HG02798 (cell line): ENCODE measurements at regions not wholly inside any gene's neighbourhood (a gene's known extent, or its start where the extent isn't known, plus 50 kb on each side); places are given as distances from the start of the nearest gene placed in this dataset.
A peak's percentile ranks its signal among the peaks of the same experiment; 100 is the strongest.
"Not testable (repeated sequence)": the region's sequence is repeated elsewhere in the genome, so short reads cannot be mapped to it uniquely, and the experiment has no call there.

Experiments used
- ATAC-seq: cut with Tn5 transposase; IDR thresholded peaks from one replicate; pipeline ENCODE4 v1.9.1; 2021; ENCODE audit warnings: mild to moderate bottlenecking; ENCODE audit not compliant: unreplicated experiment, poor library complexity

DNA sequence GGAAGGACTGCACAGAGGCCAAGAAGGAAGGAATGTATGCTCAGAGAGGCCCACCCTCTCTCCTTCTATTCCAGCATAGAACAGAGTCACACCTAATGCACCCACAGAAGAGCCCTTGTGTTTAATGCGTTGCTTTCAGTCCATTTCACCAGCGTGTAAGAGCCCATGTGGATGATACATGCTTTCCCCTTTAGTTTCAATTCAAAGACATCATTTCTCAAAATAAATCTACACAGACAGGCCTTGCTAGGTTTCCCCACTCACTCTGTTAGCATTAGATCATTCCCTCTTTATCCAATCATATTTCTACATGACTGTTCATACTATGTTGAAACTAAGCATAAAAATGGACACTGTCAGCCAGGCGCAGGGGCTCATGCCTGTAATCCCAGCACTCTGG lies 331.5 kb downstream of the CEP170 start:
- not testable (repeated sequence) for ATAC-seq

DNA sequence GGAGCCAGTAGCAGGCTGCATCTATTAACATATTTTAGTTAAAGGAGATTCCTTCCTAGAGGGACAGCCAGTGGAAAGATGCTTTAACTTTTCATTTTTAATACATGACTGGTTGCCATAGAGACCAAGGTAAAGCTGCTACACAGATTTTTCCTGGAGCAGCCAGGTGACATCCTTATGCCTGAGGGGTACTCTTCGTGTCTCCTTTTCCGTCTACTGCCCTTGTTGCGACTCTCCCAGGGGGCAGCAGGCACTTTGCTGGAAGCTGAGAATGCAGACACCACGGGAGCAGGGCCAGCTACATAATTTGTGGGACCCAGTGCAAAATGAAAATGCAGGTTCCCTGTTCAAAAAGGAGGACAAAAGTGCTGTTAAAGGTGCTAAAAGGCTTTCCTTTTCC lies 340.4 kb downstream of the CEP170 start:
- ATAC-seq, result not testable (repeated sequence)

- not testable (repeated sequence) for ATAC-seq
Measured at GRCh38 chr1:242912855-242913254, 342.2 kb downstream of the CEP170 start.

DNA sequence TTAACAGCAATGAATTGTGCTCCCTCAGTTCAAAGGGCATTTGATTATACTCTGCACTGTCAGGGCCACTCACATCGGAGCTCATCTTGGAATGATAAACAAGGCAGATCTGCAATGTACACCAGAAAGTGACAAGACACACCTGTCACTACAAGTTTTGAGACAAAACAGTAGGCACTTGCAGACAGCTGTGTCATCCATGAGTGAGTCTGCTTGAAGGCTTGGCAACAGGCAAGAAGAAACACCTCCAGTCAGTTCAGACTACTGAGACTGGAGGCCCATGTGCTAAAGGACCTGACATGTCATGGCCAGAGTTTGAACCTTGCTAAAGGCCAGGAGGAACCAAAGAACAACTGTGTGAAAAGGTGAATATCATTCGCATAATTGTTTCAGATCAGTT lies 354.5 kb downstream of the CEP170 start:
- not testable (repeated sequence) for ATAC-seq

GRCh38 chr1:242890192-242890741 lies 364.8 kb downstream of the CEP170 start:
- no peak for ATAC-seq

DNA sequence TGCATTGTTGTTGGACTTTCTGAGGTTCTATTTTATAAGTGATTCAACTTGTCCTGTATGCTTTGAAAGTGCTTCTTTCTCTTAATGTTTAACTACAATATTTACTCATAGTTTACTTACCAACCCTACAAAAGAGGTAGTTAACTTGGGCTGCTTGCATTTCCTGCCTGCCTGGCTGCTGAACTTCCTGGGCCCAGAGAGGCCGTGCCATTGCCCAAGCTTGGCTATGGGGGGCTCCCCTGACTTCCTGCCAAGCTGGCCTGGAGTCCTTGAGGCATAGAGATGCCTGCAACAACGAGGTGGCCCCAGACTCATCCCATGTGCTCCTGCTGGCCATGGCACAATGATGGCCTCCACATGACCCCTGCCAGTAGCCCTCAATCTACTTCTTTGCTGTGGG lies 361.6 kb upstream of the PLD5 start:
- ATAC-seq, result peak; percentile 73

DNA sequence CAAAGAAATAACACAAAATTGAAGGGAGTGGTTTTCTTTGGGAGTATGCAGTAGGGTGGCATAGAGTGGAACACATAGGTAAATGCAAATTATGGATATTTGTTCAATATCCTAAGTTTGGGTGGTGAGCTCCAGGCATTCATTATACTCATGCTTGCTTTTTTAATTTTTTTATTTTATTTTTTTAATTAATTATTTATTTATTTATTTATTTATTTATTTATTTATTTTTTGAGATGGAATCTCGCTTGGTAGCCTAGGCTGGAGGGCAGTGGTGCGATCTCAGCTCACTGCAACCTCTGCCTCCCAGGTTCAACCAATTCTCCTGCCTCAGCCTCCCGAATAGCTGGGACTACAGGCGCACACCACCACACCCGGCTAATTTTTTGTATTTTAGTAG lies 355.5 kb upstream of the PLD5 start:
- ATAC-seq, result not testable (repeated sequence)

- ATAC-seq, result no peak
Measured at GRCh38 chr1:242877743-242878142, 353.2 kb upstream of the PLD5 start.

DNA sequence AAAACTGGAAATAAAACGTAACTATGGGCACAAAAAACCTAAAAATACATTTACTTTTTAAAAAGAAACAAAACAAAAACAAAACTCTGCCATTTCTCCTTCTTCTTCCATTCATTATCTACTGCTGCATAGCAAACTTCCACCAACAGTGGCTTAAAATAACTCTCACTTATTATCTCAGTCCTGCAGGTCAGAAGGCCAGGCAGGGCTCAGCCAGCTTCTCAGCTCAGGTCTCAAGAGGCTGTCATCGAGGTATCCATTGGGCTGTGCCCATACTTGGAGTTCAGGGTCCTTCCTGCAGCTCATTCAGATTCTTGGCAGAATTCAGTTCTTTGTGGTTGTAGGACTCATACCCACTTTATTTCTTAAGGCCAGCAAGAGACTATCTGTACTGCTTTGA lies 352.7 kb upstream of the PLD5 start:
- no peak for ATAC-seq

DNA sequence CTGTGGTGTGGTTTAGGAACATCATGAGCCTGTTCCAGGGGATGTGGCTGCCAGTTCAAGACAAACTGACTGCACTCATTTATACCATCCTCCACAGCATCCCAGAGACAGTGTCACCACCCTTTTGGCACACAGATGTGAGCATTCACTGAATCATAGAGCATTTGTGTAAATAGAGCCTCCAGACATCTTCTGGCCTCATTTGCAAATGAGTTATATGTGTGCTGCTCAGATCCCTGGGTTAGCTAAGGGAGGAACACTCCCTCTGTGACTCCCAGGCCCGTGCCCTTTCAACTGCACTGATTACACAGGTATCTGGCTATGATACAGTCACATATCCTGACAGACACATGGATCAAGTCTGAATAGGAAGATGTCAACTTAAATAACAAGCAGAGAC lies 351.5 kb upstream of the PLD5 start:
- no peak for ATAC-seq

DNA sequence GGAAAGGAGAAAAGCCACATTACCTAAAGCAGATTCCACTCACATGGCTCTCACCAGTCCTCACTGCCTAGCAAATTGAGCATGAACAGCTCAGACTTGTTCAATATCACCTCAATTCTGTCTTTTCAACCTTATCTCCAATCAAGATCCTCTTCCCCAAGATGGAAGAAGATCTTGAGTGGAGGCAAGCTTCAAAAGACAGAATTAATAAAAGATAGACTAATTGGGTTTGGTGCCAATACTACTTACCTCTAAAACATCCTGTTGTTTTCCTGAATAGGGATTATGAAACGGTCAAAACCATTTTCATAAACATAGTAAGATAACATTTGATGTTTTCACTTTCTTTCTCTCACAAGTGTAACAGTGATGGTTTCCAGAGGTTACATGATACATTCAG lies 349.2 kb upstream of the PLD5 start:
- ATAC-seq, result no peak

DNA sequence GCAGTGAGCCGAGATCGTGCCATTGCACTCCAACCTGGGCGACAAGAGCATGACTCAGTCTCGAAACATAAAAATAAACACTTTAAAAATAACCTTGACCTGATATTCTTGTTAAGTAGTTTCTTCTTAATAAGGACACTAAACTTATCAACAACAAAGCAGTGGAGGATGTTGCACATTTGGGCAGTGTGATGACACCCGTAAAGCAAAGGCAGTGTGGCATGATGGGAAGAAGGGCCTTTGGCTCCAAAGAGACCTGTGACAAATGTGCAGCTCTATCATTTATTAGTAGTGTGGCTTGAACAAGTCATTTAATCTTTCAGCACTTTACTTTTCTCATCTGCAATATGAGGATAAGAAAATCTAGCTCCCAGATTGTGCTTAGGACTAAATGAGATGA lies 348.0 kb upstream of the PLD5 start:
- ATAC-seq, result no peak

DNA sequence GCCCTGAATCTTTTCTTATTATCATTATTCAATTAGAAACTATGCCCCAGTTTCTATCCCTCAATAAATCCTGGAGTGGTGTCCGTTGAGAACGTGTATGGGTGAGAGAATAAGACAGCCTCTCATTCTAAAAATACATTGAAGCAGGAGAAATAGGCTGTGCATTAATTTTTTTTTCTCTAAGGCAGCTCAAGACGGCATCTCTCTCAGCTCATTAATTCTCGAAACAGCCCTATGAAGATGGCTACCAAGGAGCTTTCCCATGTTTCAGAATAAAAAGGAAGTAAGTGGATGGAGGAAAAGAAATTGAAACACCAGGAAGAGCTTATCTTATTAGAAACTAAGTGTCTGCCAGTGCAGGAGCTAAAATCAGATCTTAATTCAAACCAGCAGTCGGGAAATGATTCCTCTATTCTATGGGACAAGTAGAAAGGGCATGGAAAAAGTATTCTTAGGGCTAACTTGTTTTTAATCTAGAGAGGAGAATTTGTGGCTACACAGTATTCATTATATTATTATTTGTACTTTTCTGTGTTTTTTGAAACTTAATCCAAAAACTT lies 347.1 kb upstream of the PLD5 start:
- no peak for ATAC-seq

DNA sequence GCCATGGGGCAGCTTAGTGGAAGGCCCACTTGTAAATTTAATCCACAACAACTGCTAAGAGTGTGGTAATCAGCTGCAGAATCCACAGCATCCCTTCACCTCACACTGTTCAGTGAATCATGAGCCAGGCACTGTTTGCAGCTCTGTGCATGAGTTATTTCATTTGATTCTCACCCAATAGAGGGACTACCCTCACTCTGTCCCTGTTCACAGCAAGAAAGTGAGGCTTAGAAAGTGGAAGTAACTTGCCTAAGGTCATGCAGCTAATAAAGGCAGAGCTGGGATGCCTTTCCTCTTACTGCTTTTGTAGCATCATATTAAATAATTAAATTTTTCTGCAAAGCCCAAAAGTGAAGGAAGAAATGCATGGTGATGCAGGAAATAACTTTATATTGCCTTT lies 346.5 kb upstream of the PLD5 start:
- ATAC-seq, result peak; percentile 43

DNA sequence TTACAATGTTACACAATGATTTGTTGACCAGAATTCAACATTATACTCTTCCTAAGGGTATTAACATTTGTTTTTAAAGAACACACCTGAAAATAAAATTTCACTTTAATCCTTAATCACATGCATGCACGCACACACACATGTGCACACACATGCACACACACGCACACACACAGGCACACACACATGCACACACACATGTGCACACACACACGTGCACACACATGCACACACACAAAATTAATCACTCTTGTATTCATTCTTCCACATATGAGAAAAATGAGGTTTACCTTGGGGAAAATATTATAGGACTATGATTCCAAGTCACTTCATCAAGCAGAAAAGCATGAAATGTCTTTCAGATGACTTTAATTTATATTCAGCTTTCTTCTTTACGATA lies 331.8 kb upstream of the PLD5 start:
- no peak for ATAC-seq

- ATAC-seq, result no peak
Measured at GRCh38 chr1:242854466-242854865, 330.0 kb upstream of the PLD5 start.

DNA sequence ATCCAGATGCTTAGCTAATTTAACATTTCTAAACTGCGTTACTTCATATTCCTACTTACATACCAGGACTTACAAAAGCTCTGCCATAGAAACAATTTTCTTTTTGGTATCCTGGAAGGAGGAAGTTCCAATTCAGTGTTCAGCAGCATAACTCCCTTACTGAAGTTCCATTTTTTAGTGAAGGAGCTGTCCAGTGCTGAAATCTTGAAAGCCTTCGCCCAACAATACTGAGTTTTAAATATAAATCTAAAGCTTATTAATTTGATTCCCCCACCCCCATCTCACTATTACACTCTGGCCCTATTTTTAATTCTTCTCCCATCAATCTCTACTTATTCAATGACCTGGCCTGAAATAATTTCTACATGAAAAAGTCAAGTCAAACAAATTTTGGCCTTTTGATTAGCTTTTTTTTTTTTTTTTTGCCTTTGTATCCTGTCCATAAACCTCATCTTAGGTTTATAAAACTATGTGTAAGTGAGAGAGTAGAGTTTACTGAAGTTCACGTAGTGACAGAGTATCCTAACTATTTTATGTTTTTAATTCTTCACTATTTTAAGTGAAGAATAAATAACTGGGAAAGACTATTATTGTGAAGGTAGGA lies 323.0 kb upstream of the PLD5 start:
- ATAC-seq, result no peak

DNA sequence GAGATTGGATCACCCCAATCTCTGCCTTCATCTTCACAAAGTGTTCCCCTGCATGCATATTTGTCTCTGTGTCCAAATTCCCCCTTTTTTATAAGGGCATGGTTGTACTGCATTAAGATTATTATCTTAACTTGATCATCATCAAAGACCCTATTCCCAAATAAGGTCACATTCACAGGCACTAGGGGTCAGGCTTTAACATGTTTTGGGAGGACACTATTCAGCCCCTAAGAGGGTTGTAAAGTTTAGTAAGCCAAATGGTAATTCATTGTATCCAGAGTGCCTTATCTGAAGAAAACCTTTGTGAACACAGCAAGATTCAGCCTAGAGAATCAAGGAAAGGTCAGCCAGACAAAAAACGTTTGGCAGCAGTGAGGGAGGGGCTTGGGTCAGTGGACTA lies 317.6 kb upstream of the PLD5 start:
- no peak for ATAC-seq

DNA sequence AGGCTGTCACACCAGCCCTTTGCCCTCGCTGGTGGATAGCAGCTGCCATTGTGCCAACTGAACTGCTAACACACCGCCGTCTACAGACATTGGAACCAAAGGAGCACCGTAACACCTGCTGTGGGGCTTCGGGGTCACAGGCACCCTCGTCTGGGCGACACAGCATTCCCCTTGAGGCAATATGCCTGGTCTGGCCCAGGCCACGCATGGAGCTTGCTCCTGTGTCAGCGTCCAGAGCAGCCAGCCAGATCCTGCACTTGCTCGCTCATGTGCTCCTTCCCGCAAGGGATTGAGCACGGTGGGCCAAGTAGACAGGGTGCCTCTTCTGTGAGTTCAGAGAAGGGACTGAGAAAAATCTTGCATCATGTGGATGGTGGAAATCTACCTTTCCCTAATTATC lies 314.6 kb upstream of the PLD5 start:
- no peak for ATAC-seq

- ATAC-seq, result no peak
Measured at GRCh38 chr1:242836423-242836822, 311.9 kb upstream of the PLD5 start.

DNA sequence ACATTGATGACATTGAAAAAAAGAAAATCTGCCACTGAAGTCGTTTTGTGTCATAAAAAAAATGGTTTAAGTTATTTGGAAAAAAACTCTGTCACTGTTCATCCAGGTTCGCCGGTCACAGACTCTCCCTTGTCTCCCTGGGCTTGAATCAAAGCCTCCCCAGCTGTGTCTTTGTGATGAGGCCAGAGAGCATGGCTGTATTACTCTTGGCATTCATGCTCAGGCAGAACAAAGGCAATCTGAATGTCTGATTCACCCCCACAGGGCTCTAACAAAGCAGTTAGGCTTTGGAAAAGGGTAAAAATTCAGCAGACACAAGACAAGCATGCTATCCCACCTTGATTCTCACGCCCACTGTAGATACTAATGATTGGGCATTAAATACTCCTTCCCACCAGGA lies 304.3 kb upstream of the PLD5 start:
- ATAC-seq, result no peak

GRCh38 chr1:242828199-242828598 lies 303.7 kb upstream of the PLD5 start:
- no peak for ATAC-seq
